GM19099 (cell line): ENCODE measurements at regions not wholly inside any gene's neighbourhood (a gene's known extent, or its start where the extent isn't known, plus 50 kb on each side); places are given as distances from the start of the nearest gene placed in this dataset.

ENCODE experiments used
- POLR2A ChIP-seq: IDR thresholded peaks from 3 replicates; pipeline ENCODE4 v1.6.1; 2011; ENCODE audit warnings: low read depth; ENCODE audit not compliant: insufficient read length; ENCODE audit errors: extremely low read depth

GRCh38 chr14:81584495-81584894 is 50.8 kb upstream of the SEL1L start:
- TF ChIP-seq POLR2A: no peak

GRCh38 chr14:81589381-81590065 is 55.9 kb upstream of the SEL1L start:
- TF ChIP-seq POLR2A: no peak

DNA sequence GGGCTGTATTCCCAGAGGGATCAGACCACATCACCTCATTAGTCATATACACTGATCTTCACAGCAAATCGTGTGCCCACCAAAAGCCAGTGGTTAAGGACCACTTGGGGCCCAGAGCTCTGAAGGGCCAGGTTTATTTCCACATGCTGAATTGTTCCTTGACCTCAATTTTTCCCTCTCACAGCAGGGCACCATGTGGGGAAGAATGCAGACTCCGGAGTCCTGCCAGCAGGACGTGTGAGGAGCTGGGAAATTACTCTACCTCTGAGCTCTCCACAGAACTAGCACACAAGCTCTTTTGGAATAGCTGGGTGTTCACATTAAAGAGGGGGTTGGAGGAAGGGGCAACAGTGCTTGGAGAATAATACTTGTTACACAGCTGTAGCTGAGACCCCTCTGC is 57.6 kb upstream of the SEL1L start:
- no peak for TF ChIP-seq POLR2A

- no peak for TF ChIP-seq POLR2A
Observed at GRCh38 chr14:81594012-81594411, 60.4 kb upstream of the SEL1L start.

DNA sequence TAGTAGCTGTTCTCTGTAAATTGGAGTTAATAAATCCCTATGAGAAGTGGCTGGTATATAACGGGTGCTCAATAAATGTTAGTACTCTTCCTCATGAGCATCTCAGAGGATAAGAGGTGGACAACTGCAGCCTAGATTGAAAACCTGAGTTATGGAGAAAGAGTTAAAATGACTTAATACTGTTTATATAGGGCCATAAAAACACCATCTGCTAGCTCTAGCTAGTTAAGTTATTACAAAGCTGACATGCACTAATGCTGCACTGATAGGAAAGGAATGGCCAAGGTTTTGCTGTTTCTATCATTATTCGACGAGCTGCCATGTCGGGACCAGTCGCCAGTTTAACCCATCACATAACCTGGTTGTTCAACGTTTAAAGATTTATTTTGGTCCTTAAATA is 72.0 kb upstream of the SEL1L start:
- TF ChIP-seq POLR2A: no peak

DNA sequence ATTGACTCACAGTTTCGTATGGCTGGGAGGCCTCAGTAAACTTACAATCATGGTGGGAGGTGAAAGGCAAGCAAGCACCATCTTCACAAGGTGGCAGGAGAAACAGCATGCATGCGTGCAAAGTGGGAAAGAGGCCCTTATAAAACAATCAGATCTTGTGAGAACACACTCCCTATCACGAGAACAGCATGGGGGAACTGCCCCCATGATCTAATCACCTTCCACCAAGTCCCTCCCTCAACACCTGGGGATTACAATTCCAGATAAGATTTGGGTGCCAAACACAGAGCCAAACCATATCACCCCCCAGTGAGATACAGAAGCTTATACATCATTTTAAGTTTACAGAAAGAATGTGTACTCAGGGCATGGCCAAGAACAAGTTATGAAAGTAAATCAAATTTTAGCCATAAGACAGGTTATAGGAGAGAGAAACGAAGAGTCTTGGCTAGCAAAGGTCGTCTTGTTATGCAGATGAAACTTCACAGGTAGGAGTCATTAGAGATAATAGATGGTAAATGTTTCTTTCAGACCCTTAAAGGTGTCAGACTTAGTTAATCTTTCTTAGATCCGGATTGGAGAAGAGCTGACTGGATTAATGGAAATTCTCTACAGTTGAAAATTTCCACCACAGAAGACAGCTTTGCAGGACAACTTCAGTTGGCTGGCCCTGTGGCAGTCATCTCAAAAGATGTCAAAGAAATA is 79.8 kb upstream of the SEL1L start:
- no peak for TF ChIP-seq POLR2A

DNA sequence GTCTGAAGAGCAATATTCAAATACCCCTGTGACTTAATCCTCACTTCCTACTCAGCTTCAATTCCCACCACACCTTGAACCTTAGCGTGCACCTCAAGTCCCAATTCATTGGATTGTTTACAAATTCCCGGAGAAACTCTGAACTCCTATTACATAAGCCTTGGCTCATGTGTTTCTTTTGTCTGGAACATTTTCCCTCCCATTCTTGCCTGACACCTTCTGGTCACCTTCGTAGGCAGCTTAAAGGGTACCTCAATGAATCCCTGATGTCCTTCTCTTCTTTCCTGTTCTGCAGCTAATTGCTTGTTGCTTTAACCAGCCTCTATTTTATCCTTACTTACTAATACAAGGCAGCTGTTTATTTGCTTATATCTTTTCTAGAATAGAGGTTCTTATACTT is 85.0 kb upstream of the SEL1L start:
- TF ChIP-seq POLR2A: no peak

DNA sequence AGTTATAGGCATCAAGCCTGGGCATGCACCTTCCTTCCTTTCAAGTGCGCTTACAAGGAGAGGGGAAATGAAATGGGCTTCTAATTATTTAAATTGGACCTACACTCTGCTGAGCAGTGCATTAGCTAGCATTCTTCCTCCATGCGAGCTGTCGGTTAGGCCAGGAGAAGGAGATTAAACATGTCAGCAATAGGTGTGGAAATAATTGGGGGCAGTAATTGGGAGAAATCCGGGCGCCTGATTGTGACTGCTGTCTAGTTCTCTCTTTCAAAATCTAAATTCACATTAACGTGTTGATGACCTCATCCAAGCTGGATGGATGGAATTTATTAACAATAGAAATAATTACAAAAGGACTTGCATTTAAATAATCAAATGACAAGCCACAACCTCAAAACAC is 86.2 kb upstream of the SEL1L start:
- no peak for TF ChIP-seq POLR2A

GRCh38 chr14:81625343-81625742 is 91.7 kb upstream of the SEL1L start:
- TF ChIP-seq POLR2A: no peak

DNA sequence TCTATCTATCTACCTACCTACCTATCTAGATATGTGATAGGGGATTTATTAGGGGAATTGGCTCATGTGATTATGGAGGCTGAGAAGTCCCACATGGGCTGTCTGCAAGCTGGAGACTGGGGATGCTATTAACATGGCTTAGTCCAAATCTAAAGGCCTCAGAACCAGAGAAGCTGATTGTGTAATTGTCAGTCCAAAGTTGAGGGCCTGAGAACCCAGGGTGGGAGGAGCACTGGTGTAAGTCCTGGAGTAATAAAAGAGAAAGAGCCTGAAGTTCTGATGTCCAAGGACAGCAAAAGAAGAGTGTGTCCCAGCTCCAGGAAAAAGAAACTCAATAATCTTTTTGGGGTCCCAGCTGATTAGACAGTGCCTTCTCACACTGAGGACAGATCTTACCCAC is 98.5 kb upstream of the SEL1L start:
- TF ChIP-seq POLR2A: no peak

DNA sequence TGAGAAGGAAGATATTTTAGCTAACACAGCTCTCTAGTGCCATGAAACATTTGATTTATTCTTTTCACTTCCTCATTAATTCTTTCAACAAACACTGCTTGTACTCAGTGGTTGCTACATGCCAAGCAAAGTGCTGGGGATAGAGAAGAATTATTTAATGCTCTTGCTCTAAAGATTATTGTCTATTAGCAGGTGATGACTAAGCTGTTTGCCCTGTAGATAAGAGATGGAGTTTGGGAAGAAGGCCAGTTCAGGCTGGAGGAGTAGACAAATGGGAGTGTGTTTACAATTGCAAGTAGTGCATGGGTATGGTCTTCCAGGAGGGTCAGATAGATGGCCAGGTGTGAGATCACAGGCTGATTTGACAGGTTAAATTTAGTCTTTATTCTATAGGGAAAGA is 99.8 kb upstream of the SEL1L start:
- TF ChIP-seq POLR2A: no peak

- no peak for TF ChIP-seq POLR2A
Observed at GRCh38 chr14:81637639-81638038, 104.0 kb upstream of the SEL1L start.

DNA sequence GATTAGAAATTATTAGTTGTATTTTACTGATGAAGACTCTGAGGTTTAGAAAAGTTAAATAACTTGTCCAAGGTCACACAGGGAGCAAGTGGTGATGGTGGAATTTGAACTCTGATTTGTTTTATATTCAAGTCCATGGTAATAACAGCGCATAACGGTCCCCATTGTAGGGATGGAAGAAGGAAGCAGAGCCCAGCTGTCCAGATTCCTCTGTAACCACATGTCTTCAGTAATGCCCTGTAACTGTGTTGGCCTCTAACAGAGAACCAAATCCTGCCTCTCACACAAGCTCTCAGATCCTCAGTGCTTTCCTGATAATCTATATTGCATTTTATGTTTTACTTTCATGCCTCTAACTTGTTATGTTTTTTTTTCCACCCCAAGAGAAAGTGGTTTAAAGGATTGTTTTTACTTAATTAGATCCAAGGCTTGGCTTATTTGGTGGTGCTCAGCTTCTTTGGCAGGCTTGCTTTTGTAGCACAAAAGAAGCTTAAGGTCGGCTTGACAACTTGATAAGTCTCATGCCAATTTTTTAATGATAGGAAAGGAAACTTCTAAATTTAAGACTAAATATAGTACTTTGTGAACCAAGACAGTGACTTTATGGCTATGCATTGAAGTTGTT is 105.1 kb upstream of the SEL1L start:
- TF ChIP-seq POLR2A: no peak

DNA sequence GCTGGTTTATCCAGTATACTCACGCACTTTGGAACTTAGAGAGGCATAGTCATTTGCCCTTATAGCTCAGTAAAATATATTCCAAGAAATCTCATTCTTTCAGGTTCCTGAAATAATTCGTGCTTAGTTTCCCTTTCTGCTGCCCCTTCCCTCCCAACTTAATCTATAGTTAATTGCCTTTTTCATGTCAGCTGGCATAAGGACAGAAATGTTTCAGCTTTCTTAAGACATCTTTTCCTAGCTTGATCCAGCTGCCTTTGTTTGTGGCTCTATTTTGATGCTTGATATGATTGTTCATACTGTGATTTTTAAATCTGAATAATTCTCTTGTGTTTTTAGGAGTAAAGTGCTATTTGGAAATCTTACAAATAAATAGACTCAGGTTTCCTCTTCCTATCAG is 120.0 kb upstream of the SEL1L start:
- TF ChIP-seq POLR2A: no peak

DNA sequence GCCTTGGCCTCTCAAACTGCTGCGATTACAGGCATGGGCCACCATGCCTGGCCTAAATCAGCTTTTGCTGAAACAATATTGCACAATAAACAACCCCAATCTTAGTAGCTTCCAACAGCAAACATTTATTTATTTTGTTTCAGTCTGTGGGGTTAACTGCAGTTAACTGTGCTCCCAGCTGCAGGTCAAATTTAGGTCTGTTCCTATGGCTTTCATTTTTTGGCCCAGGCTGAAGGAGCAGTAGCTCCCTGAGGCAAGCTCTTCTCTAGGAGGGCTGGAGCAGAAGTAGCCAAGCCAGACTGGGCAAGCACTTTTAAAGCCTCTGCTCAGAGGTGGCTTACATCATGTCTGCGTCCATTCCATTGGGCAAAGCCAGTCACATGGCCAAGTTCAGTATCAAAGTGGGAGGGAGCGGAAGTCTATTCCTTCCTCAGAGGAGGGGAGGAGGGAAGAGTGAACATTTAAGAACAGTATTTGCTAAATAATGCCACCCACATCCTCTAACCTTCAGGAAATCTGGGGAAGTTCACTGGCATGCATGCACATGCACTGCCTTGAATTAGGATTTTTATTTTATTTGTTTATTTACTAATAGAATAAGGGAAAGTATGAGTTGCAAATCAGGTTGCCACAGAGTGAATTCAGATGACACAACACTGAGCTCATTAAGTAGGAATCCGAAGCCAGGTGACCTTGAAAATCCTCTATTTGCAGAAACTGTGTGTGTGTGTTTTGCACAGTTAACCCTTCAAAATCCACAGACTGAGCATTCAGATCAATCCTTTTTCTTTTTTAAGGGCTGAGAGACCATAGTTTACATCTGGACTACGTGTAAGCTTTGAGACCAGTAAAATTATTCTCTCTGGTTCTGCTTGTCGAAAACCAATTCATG is 122.0 kb upstream of the SEL1L start:
- no peak for TF ChIP-seq POLR2A
